Calu3 (cell line): ENCODE measurements at regions not wholly inside any gene's neighbourhood (a gene's known extent, or its start where the extent isn't known, plus 50 kb on each side); places are given as distances from the start of the nearest gene placed in this dataset.
"Not testable (repeated sequence)": the region's sequence is repeated elsewhere in the genome, so short reads cannot be mapped to it uniquely, and the experiment has no call there.

ENCODE experiments used
- BruUV-seq: library from RNA; stranded (reverse); fragments of 400-500 nt; replicated peaks from 2 replicates; lab custom pipeline; 2021; lab: Mats Ljungman, UMichigan
- CTCF ChIA-PET: fragments of 300-600 bp; sonication (Branson Sonifier 250); formaldehyde crosslinking; loops from one replicate; lab custom pipeline; 2022; ENCODE audit warnings: antibody characterized with exemption; lab: Charles Lee
- DNase-seq: peaks from one replicate; pipeline ENCODE4 v3.0.0; 2022
- H3K27ac Mint-ChIP-seq: one replicate; pipeline ENCODE4 v1.8.0; 2022; ENCODE audit warnings: mixed read lengths; ENCODE audit not compliant: unreplicated experiment
- H3K27me3 Mint-ChIP-seq: one replicate; pipeline ENCODE4 v1.8.0; 2022; ENCODE audit warnings: mixed read lengths; ENCODE audit not compliant: unreplicated experiment
- H3K36me3 Mint-ChIP-seq: one replicate; pipeline ENCODE4 v1.8.0; 2022; ENCODE audit warnings: mild to moderate bottlenecking, moderate library complexity, mixed read lengths; ENCODE audit not compliant: insufficient read depth, unreplicated experiment
- H3K4me1 Mint-ChIP-seq: one replicate; pipeline ENCODE4 v1.8.0; 2022; ENCODE audit warnings: mild to moderate bottlenecking, low read depth, mixed read lengths; ENCODE audit not compliant: unreplicated experiment
- H3K4me3 Mint-ChIP-seq: one replicate; pipeline ENCODE4 v1.8.0; 2022; ENCODE audit warnings: mild to moderate bottlenecking, low read depth, moderate library complexity, mixed read lengths; ENCODE audit not compliant: unreplicated experiment
- H3K9me3 Mint-ChIP-seq: one replicate; pipeline ENCODE4 v1.8.0; 2022; ENCODE audit warnings: low read depth, mixed read lengths; ENCODE audit not compliant: unreplicated experiment
- CTCF ChIP-seq: fragments of 200-600 bp; IDR thresholded peaks from one replicate; pipeline ENCODE4 v1.8.0; 2022; ENCODE audit warnings: antibody characterized with exemption; ENCODE audit not compliant: unreplicated experiment
- intact Hi-C: fragments of 100-400 bp; cut with micrococcal nuclease; formaldehyde crosslinking; loops from one replicate; pipeline ENCODE4 v1.10.0; 2022; ENCODE audit not compliant: unreplicated experiment

GRCh38 chr7:27025270-27025669 lies 70.5 kb downstream of the HOXA1 start:
- Mint-ChIP-seq H3K4me3 (no peak overlapping the region), H3K27ac (no peak overlapping the region), H3K36me3 (no peaks in the 10 kb centered on the region), H3K4me1 (peaks cover 1% of the 10 kb centered on the region), H3K9me3 (no peaks in the 10 kb centered on the region), H3K27me3 (no peaks in the 10 kb centered on the region)
- TF ChIP-seq CTCF: no peak
- no peak for DNase-seq
- no TSS peak for BruUV-seq
- intact Hi-C loops: no loop called here
- CTCF ChIA-PET: no interaction called here

- no peak overlapping the region for H3K4me3 Mint-ChIP-seq
- no peak for TF ChIP-seq CTCF
- DNase-seq: no peak
- no peaks in the 10 kb centered on the region for H3K4me1 Mint-ChIP-seq
- no peaks in the 10 kb centered on the region for H3K36me3 Mint-ChIP-seq
- BruUV-seq: no TSS peak
- H3K9me3 Mint-ChIP-seq: peaks cover 2% of the 10 kb centered on the region
- intact Hi-C loops: no loop called here
- H3K27ac Mint-ChIP-seq: no peak overlapping the region
- CTCF ChIA-PET: interaction anchor here (0.5 kb wide), 1 partner anchor 47 kb away, joined by 3 read pairs; no protein-coding TSS in a partner anchor
- H3K27me3 Mint-ChIP-seq: peaks cover 16% of the 10 kb centered on the region
These were observed 85.7 kb downstream of the HOXA1 start for GRCh38 chr7:27010068-27010467.

- no peak for DNase-seq
- no peak for TF ChIP-seq CTCF
- Mint-ChIP-seq H3K27me3 (no peaks in the 10 kb centered on the region), H3K9me3 (peaks cover 9% of the 10 kb centered on the region), H3K4me3 (no peak overlapping the region), H3K27ac (no peak overlapping the region), H3K4me1 (no peaks in the 10 kb centered on the region), H3K36me3 (no peaks in the 10 kb centered on the region)
- no TSS peak for BruUV-seq
- CTCF ChIA-PET: no interaction called here
- intact Hi-C loops: no loop called here
These were observed 95.3 kb downstream of the HOXA1 start for GRCh38 chr7:27000496-27000895.

- intact Hi-C loops, BruUV-seq, H3K4me1 Mint-ChIP-seq, H3K27me3 Mint-ChIP-seq, H3K27ac Mint-ChIP-seq, H3K9me3 Mint-ChIP-seq, H3K4me3 Mint-ChIP-seq, H3K36me3 Mint-ChIP-seq, DNase-seq, CTCF ChIA-PET: not testable (repeated sequence)
These were observed 97.5 kb downstream of the HOXA1 start for GRCh38 chr7:26998284-26998683.

- TF ChIP-seq CTCF: no peak
- no peaks in the 10 kb centered on the region for H3K27me3 Mint-ChIP-seq
- H3K4me3 Mint-ChIP-seq: no peak overlapping the region
- CTCF ChIA-PET: no interaction called here
- H3K27ac Mint-ChIP-seq: no peak overlapping the region
- no peaks in the 10 kb centered on the region for H3K4me1 Mint-ChIP-seq
- H3K36me3 Mint-ChIP-seq: no peaks in the 10 kb centered on the region
- no TSS peak for BruUV-seq
- no peak for DNase-seq
- intact Hi-C loops: no loop called here
- H3K9me3 Mint-ChIP-seq: peaks cover 9% of the 10 kb centered on the region
These were observed 100.1 kb downstream of the HOXA1 start for GRCh38 chr7:26995666-26996065.
